ENCODE measurements at regions not wholly inside any gene's neighbourhood (a gene's known extent, or its start where the extent isn't known, plus 50 kb on each side); places are given as distances from the start of the nearest gene placed in this dataset.

DNA sequence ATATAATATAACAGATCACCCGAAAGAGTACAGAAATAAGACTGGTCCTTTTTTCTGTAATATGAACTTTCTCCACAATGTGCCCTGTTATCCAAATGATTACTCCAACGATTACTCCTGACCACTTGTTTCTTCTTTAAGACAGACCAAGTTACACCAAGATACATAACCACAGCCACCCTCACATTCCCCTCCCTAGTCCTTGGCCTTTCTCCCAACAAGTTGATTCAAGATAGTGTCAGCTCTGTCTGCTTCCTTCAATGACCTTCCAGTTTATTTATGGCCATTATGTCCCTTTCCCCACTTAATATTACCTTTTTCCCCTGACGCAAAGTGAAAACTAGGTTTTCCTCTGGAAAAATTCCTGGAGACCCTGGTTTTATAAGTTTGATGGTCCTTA, 397.2 kb downstream of the FAM47B start:
- H3K36me3 Mint-ChIP-seq (ENCODE audit: low read depth), result no peaks in the 10 kb centered on the region
- ChIA-PET CTCF (no interaction called here), POLR2A (no interaction called here)
- TF ChIP-seq, protein P1, sequence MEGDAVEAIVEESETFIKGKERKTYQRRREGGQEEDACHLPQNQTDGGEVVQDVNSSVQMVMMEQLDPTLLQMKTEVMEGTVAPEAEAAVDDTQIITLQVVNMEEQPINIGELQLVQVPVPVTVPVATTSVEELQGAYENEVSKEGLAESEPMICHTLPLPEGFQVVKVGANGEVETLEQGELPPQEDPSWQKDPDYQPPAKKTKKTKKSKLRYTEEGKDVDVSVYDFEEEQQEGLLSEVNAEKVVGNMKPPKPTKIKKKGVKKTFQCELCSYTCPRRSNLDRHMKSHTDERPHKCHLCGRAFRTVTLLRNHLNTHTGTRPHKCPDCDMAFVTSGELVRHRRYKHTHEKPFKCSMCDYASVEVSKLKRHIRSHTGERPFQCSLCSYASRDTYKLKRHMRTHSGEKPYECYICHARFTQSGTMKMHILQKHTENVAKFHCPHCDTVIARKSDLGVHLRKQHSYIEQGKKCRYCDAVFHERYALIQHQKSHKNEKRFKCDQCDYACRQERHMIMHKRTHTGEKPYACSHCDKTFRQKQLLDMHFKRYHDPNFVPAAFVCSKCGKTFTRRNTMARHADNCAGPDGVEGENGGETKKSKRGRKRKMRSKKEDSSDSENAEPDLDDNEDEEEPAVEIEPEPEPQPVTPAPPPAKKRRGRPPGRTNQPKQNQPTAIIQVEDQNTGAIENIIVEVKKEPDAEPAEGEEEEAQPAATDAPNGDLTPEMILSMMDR (IDR thresholded peaks at IDR 0.05), result no peak
- no peaks in the 10 kb centered on the region for H3K27me3 Mint-ChIP-seq
- intact Hi-C loops (cut with micrococcal nuclease), result no loop called here
- no peak overlapping the region for H3K4me3 Mint-ChIP-seq
- DNase-seq (no peak), ATAC-seq (ENCODE audit: low read depth) (no peak)
- H3K9me3 Mint-ChIP-seq, result no peaks in the 10 kb centered on the region
- H3K4me1 Mint-ChIP-seq, result no peaks in the 10 kb centered on the region
- no peak overlapping the region for H3K27ac Mint-ChIP-seq

DNA sequence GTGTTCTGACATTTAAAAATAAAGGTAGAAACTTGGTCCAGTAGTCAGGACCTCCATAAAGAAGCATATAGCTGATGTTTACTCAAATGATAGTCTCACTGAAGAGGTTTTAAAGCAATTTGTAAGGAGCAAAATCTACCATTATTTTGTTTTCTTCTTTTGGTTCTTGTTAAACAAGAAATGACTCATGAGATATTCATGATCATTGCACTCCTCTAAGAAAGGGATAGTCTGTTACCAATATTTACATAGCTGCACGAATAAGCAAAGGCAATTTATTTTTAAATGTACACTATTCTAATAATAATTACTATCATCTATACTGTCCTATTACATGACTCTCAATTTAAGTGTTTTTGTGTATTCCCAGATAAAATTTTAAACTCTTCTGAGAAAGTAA, 397.9 kb downstream of the FAM47B start:
- Mint-ChIP-seq H3K27ac (no peak overlapping the region), H3K36me3 (ENCODE audit: low read depth) (no peaks in the 10 kb centered on the region), H3K4me3 (no peak overlapping the region), H3K9me3 (no peaks in the 10 kb centered on the region), H3K4me1 (no peaks in the 10 kb centered on the region), H3K27me3 (no peaks in the 10 kb centered on the region)
- no peak for DNase-seq
- no peak for ATAC-seq (ENCODE audit: low read depth)
- TF ChIP-seq, protein P1 (IDR thresholded peaks at IDR 0.05), result no peak
- ChIA-PET CTCF (no interaction called here), POLR2A (no interaction called here)
- intact Hi-C loops (cut with micrococcal nuclease), result no loop called here

DNA sequence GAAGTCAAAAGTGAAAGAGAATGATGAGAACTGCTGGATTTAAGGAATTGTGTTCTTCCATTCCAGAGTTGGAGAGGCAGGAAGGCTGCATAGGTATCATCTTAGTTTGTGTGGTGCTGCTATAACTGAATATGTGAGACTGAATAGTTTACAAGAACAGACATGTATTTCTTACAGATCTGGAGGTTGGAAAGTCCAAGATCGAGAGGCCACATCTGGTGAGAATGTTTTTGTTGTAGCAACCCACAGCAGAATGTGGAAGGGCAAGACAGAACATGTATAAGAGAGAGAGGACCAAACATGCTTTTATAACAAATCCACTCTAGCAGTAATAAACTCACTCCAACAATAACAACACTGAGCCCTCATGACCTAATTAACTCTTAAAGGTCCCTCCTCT, 408.6 kb downstream of the FAM47B start:
- ChIA-PET POLR2A (no interaction called here), CTCF (no interaction called here)
- intact Hi-C loops (cut with micrococcal nuclease), result no loop called here
- no peak for ATAC-seq (ENCODE audit: low read depth)
- H3K4me3 Mint-ChIP-seq, result no peak overlapping the region
- H3K4me1 Mint-ChIP-seq, result no peaks in the 10 kb centered on the region
- H3K27ac Mint-ChIP-seq, result no peak overlapping the region
- no peaks in the 10 kb centered on the region for H3K27me3 Mint-ChIP-seq
- no peaks in the 10 kb centered on the region for H3K36me3 Mint-ChIP-seq (ENCODE audit: low read depth)
- TF ChIP-seq, protein P1 (IDR thresholded peaks at IDR 0.05), result no peak
- H3K9me3 Mint-ChIP-seq, result peaks cover 6% of the 10 kb centered on the region
- DNase-seq, result no peak

DNA sequence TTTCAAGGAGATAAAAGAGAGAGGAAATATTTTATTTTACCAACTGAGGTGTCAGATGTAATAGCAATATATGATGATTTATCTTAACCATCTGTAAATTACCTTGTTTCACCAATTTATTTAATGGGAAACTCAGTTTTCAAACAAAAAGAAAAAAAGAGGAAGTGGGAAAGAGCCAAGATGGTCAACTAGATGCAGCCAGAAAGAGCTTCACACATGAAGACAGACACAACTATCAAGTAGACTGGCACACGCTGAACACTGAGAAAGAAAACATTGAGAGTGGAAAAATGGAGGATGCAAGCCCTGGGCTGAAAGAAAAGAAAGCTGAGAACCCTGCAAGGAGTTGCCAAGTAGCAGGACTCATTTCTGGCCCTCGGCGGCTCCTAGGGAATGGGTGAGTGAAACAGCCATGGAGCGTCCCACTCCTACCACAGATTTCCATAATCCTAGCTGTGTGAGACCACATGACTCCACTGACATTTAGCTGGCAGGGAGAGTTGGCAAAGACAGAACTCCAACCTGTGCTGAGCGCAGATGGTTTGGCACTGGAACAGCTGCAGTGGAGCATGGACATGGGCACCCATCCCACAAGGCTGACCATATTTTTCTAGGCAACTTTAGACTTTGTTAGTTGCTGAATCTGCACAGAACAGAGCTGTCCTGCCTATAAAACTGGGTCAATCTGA, 409.3 kb downstream of the FAM47B start:
- no peaks in the 10 kb centered on the region for H3K27me3 Mint-ChIP-seq
- peaks cover 8% of the 10 kb centered on the region for H3K9me3 Mint-ChIP-seq
- intact Hi-C loops (cut with micrococcal nuclease), result no loop called here
- H3K4me3 Mint-ChIP-seq, result no peak overlapping the region
- TF ChIP-seq, protein P1 (IDR thresholded peaks at IDR 0.05), result no peak
- POLR2A ChIA-PET, result no interaction called here
- no peak overlapping the region for H3K27ac Mint-ChIP-seq
- H3K36me3 Mint-ChIP-seq (ENCODE audit: low read depth), result no peaks in the 10 kb centered on the region
- no peak for DNase-seq
- no peak for ATAC-seq (ENCODE audit: low read depth)
- H3K4me1 Mint-ChIP-seq, result no peaks in the 10 kb centered on the region
- CTCF ChIA-PET, result no interaction called here

DNA sequence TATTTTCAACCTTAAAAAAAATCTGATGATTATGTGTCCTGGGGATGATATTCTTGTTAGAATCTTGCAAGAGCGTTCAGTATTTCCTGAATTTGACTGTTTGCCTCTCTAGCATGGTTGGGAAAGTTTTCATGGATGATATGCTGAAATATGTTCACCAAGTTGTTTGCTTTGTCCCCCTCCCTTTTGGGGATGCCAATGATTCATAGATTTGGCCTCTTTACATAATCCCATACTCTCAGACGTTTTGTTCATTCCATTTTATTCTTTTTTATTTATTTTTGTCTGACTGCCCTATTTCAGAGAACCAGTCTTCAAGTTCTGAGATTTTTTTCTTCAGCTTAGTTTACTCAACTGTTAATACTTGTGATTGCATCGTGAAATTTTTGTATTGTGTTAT, 415.1 kb downstream of the FAM47B start:
- Mint-ChIP-seq H3K9me3 (peaks cover 14% of the 10 kb centered on the region), H3K36me3 (ENCODE audit: low read depth) (no peaks in the 10 kb centered on the region), H3K4me3 (no peak overlapping the region), H3K4me1 (no peaks in the 10 kb centered on the region), H3K27me3 (no peaks in the 10 kb centered on the region), H3K27ac (no peak overlapping the region)
- POLR2A ChIA-PET, result no interaction called here
- DNase-seq (no peak), ATAC-seq (ENCODE audit: low read depth) (no peak)
- CTCF ChIA-PET, result no interaction called here
- TF ChIP-seq, protein P1 (IDR thresholded peaks at IDR 0.05), result no peak
- intact Hi-C loops (cut with micrococcal nuclease), result no loop called here

Data from activated B cell treated with CpG ODN at 0.5 μM for 24 hours (primary cell).